NT2/D1 (cell line): ENCODE measurements at regions not wholly inside any gene's neighbourhood (a gene's known extent, or its start where the extent isn't known, plus 50 kb on each side); places are given as distances from the start of the nearest gene placed in this dataset.
"Not testable (repeated sequence)": the region's sequence is repeated elsewhere in the genome, so short reads cannot be mapped to it uniquely, and the experiment has no call there.

Experiments
- SUZ12 ChIP-seq: IDR thresholded peaks from 2 replicates; pipeline ENCODE4 v1.6.1; 2011; ENCODE audit not compliant: insufficient read length, insufficient read depth; ENCODE audit errors: extremely low read depth
- YY1 ChIP-seq: IDR thresholded peaks from 2 replicates; pipeline ENCODE4 v1.6.1; 2011; ENCODE audit not compliant: insufficient read length, insufficient read depth

DNA sequence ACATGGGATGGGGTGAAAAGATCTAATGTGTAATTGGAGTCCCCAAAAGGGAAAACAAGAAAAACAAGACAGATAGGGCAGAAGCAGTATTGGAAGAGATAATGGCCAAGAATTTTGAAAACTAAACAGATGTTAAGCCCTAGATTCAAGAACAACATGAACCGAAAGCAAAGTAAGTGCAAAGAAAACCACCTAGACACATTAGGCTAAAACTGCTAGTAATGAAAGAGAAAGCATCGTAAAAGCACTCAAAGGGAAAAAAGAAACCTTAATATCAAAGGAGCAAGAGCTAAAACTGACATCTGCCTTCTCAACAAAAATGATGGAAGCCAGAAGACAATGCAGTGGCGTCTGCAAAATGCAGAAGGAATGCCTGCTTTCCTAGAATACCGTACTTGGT lies 92.1 kb upstream of the ADORA2B start:
- TF ChIP-seq SUZ12, YY1: not testable (repeated sequence)
